ENCODE measurements at regions not wholly inside any gene's neighbourhood (a gene's known extent, or its start where the extent isn't known, plus 50 kb on each side); places are given as distances from the start of the nearest gene placed in this dataset.

DNA sequence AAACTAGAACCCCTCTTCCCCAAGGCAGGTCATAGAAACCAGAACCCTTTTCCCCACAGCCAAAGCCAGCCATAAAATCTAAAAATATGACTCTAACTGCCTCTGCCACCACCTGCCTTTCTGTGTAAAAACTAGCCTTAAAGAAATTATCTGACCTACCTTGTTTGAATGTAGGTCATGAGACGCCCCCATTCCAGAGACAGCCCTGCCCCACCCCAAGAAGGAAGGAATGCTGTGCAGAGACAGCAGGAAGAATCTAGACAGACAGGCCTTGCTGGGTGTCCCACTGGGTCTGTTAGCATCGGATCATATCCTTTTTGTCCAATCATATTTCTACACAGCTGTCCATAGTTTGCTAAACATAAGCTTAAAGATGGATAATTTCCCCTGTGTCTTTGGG lies 128.4 kb upstream of the RAB4A start:
- TF ChIP-seq CTCF (IDR thresholded peaks at IDR 0.05) (no peak), POLR2A (IDR thresholded peaks at IDR 0.05) (no peak), EP300 (IDR thresholded peaks at IDR 0.05; ENCODE audit: low read depth) (no peak), POLR2AphosphoS5 (IDR thresholded peaks at IDR 0.05) (no peak)
